Fibroblast of lung (primary cell): ENCODE measurements at regions not wholly inside any gene's neighbourhood (a gene's known extent, or its start where the extent isn't known, plus 50 kb on each side); places are given as distances from the start of the nearest gene placed in this dataset.

Experiments
- DNase-seq, 2 donors: peaks; one replicate each; pipeline versions ENCODE4 v3.0.0 to v3.0.0-alpha.2; 2010; ENCODE audit warnings: low read depth in 2 of 2
- H2AFZ ChIP-seq: 2 replicates; pipeline ENCODE4 v1.5.1; 2012; ENCODE audit warnings: low read length, control low read depth, inconsistent platforms
- H3K27ac ChIP-seq: 2 replicates; pipeline ENCODE4 v1.5.1; 2011; ENCODE audit warnings: low read length, control low read depth; ENCODE audit not compliant: insufficient read depth
- H3K27me3 ChIP-seq: 2 replicates; pipeline ENCODE4 v1.5.1; 2011; ENCODE audit warnings: mild to moderate bottlenecking, low read length; ENCODE audit not compliant: control insufficient read depth, insufficient read depth
- H3K36me3 ChIP-seq: 2 replicates; pipeline ENCODE4 v1.5.1; 2011; ENCODE audit warnings: low read length; ENCODE audit not compliant: control insufficient read depth, insufficient read depth
- H3K4me1 ChIP-seq: 2 replicates; pipeline ENCODE4 v1.5.1; 2011; ENCODE audit warnings: low read length; ENCODE audit not compliant: control insufficient read depth, insufficient read depth; ENCODE audit errors: extremely low read depth
- H3K4me2 ChIP-seq: 2 replicates; pipeline ENCODE4 v1.5.1; 2011; ENCODE audit warnings: low read length, control low read depth; ENCODE audit not compliant: insufficient read depth; ENCODE audit errors: extremely low read depth
- H3K4me3 ChIP-seq, 4 experiments: fragments of 200-600 bp in 1 of 4; sonication (generic) in 1 of 4; replicated peaks in 1 of 4; 2 replicates each; pipeline ENCODE4 v1.5.1; 2011 to 2016; ENCODE audit warnings: low read length in 4 of 4, low read depth in 3 of 4, mild to moderate bottlenecking in 3 of 4, control low read depth in 2 of 4, inconsistent platforms in 1 of 4, mixed read lengths in 1 of 4; ENCODE audit not compliant: insufficient read depth in 1 of 4; ENCODE audit errors: control extremely low read depth in 1 of 4
- H3K79me2 ChIP-seq: 2 replicates; pipeline ENCODE4 v1.5.1; 2012; ENCODE audit warnings: mild to moderate bottlenecking, low read length, inconsistent platforms; ENCODE audit not compliant: control insufficient read depth, insufficient read depth
- H3K9ac ChIP-seq: 2 replicates; pipeline ENCODE4 v1.5.1; 2011; ENCODE audit warnings: mild to moderate bottlenecking, low read length, control low read depth; ENCODE audit not compliant: insufficient read depth
- H3K9me3 ChIP-seq: 2 replicates; pipeline ENCODE4 v1.5.1; 2012; ENCODE audit warnings: low read depth, low read length; ENCODE audit not compliant: control insufficient read depth, insufficient read depth
- H4K20me1 ChIP-seq: 2 replicates; pipeline ENCODE4 v1.5.1; 2011; ENCODE audit warnings: low read length; ENCODE audit not compliant: control insufficient read depth, insufficient read depth; ENCODE audit errors: extremely low read depth
- CTCF ChIP-seq, 2 donors: IDR thresholded peaks in 1 of 2; conservative IDR thresholded peaks in 1 of 2; 1 replicate in 1 of 2; 2 replicates in 1 of 2; pipeline ENCODE4 v1.5.1; 2011 to 2012; ENCODE audit warnings: low read length in 2 of 2, control low read depth in 1 of 2, inconsistent platforms in 1 of 2, low read depth in 1 of 2, mild to moderate bottlenecking in 1 of 2
- EZH2 ChIP-seq: IDR thresholded peaks from 2 replicates; pipeline ENCODE4 v1.5.1; 2012; ENCODE audit warnings: low read length, control low read depth, mild to moderate bottlenecking; ENCODE audit errors: missing control alignments

- no peak overlapping the region for H2AFZ ChIP-seq
- H3K9me3 ChIP-seq = no peaks in the 10 kb centered on the region
- H3K9ac ChIP-seq = no peak overlapping the region
- H4K20me1 ChIP-seq = no peaks in the 10 kb centered on the region
- H3K36me3 ChIP-seq = no peaks in the 10 kb centered on the region
- no peaks in the 10 kb centered on the region for H3K79me2 ChIP-seq
- H3K27me3 ChIP-seq = no peaks in the 10 kb centered on the region
- H3K27ac ChIP-seq = no peak overlapping the region
- no peak for TF ChIP-seq CTCF (conservative IDR thresholded peaks at IDR 0.05 in 1 of 2, IDR thresholded peaks at IDR 0.05 in 1 of 2; ENCODE audit: low read depth in 1 of 2, low read length in 2 of 2)
- TF ChIP-seq EZH2 = no peak
- H3K4me2 ChIP-seq = no peak overlapping the region
- H3K4me3 ChIP-seq = no peak overlapping the region
- H3K4me1 ChIP-seq = no peaks in the 10 kb centered on the region
- DNase-seq = no peak
Measured at GRCh38 chr9:12516031-12516430, 177.2 kb upstream of the TYRP1 start.

GRCh38 chr9:12516573-12516972 is 176.6 kb upstream of the TYRP1 start:
- Histone ChIP-seq H3K4me3 (no peak overlapping the region), H3K27me3 (no peaks in the 10 kb centered on the region), H3K79me2 (no peaks in the 10 kb centered on the region), H3K36me3 (no peaks in the 10 kb centered on the region), H3K4me1 (no peaks in the 10 kb centered on the region), H2AFZ (no peak overlapping the region), H4K20me1 (no peaks in the 10 kb centered on the region), H3K9ac (no peak overlapping the region), H3K9me3 (no peaks in the 10 kb centered on the region), H3K27ac (no peak overlapping the region), H3K4me2 (no peak overlapping the region)
- no peak for DNase-seq
- no peak for TF ChIP-seq EZH2
- no peak for TF ChIP-seq CTCF (conservative IDR thresholded peaks at IDR 0.05 in 1 of 2, IDR thresholded peaks at IDR 0.05 in 1 of 2; ENCODE audit: low read depth in 1 of 2, low read length in 2 of 2)

- H3K79me2 ChIP-seq = no peaks in the 10 kb centered on the region
- no peak overlapping the region for H3K9ac ChIP-seq
- peak overlapping the region in 1 of 4 experiments; percentile 17 for H3K4me3 ChIP-seq
- no peak overlapping the region for H3K27ac ChIP-seq
- no peak for DNase-seq
- H3K36me3 ChIP-seq = no peaks in the 10 kb centered on the region
- no peaks in the 10 kb centered on the region for H4K20me1 ChIP-seq
- no peaks in the 10 kb centered on the region for H3K4me1 ChIP-seq
- H2AFZ ChIP-seq = no peak overlapping the region
- no peaks in the 10 kb centered on the region for H3K27me3 ChIP-seq
- no peaks in the 10 kb centered on the region for H3K9me3 ChIP-seq
- no peak for TF ChIP-seq EZH2
- TF ChIP-seq CTCF (conservative IDR thresholded peaks at IDR 0.05 in 1 of 2, IDR thresholded peaks at IDR 0.05 in 1 of 2; ENCODE audit: low read depth in 1 of 2, low read length in 2 of 2) = no peak
- no peak overlapping the region for H3K4me2 ChIP-seq
Measured at GRCh38 chr9:12538842-12539579, 154.2 kb upstream of the TYRP1 start.
